GM19438 (cell line): ENCODE measurements at regions not wholly inside any gene's neighbourhood (a gene's known extent, or its start where the extent isn't known, plus 50 kb on each side); places are given as distances from the start of the nearest gene placed in this dataset.

Experiments used
- ATAC-seq: cut with Tn5 transposase; IDR thresholded peaks from one replicate; pipeline ENCODE4 v1.9.1; 2021; ENCODE audit warnings: low read depth; ENCODE audit not compliant: unreplicated experiment

GRCh38 chr4:184529283-184529682 lies 54.9 kb upstream of the IRF2 start:
- ATAC-seq = no peak

- ATAC-seq = no peak
Observed at GRCh38 chr4:184528713-184529112, 54.4 kb upstream of the IRF2 start.

- ATAC-seq = no peak
Observed at GRCh38 chr4:184528051-184528450, 53.7 kb upstream of the IRF2 start.

GRCh38 chr4:184526228-184526627 lies 51.9 kb upstream of the IRF2 start:
- ATAC-seq = no peak
